GM10248 (cell line): ENCODE measurements at regions not wholly inside any gene's neighbourhood (a gene's known extent, or its start where the extent isn't known, plus 50 kb on each side); places are given as distances from the start of the nearest gene placed in this dataset.

Experiments
- CTCF ChIA-PET: fragments of 300-600 bp; sonication (Branson Sonifier 250); formaldehyde crosslinking; extraction: SDS; loops from one replicate; lab custom pipeline; 2021; ENCODE audit warnings: antibody characterized with exemption; lab: Yijun Ruan, JAX
- POLR2A ChIA-PET: fragments of 350-650 bp; sonication (Branson Sonifier 250); formaldehyde crosslinking; extraction: SDS; loops from one replicate; lab custom pipeline; 2020; ENCODE audit warnings: antibody characterized with exemption; lab: Yijun Ruan, JAX
- DNase-seq: peaks from one replicate; pipeline ENCODE4 v3.0.0; 2012; ENCODE audit errors: extremely low spot score
- TF ChIP-seq, protein P1 (sequence below): IDR thresholded peaks from 2 replicates; pipeline ENCODE4 v1.5.1; 2012; ENCODE audit warnings: mild to moderate bottlenecking, low read depth; ENCODE audit errors: extremely low read depth, missing control alignments, control extremely low read depth

GRCh38 chr18:22342625-22343024 lies 75.1 kb downstream of the CTAGE1 start:
- no peak for DNase-seq
- POLR2A ChIA-PET, result no interaction called here
- CTCF ChIA-PET, result interaction anchor here (0.8 to 1.3 kb wide), 2 partner anchors 10 to 14 kb away, joined by 3 to 4 read pairs; no protein-coding TSS in a partner anchor
- TF ChIP-seq, protein P1, sequence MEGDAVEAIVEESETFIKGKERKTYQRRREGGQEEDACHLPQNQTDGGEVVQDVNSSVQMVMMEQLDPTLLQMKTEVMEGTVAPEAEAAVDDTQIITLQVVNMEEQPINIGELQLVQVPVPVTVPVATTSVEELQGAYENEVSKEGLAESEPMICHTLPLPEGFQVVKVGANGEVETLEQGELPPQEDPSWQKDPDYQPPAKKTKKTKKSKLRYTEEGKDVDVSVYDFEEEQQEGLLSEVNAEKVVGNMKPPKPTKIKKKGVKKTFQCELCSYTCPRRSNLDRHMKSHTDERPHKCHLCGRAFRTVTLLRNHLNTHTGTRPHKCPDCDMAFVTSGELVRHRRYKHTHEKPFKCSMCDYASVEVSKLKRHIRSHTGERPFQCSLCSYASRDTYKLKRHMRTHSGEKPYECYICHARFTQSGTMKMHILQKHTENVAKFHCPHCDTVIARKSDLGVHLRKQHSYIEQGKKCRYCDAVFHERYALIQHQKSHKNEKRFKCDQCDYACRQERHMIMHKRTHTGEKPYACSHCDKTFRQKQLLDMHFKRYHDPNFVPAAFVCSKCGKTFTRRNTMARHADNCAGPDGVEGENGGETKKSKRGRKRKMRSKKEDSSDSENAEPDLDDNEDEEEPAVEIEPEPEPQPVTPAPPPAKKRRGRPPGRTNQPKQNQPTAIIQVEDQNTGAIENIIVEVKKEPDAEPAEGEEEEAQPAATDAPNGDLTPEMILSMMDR, result no peak

DNA sequence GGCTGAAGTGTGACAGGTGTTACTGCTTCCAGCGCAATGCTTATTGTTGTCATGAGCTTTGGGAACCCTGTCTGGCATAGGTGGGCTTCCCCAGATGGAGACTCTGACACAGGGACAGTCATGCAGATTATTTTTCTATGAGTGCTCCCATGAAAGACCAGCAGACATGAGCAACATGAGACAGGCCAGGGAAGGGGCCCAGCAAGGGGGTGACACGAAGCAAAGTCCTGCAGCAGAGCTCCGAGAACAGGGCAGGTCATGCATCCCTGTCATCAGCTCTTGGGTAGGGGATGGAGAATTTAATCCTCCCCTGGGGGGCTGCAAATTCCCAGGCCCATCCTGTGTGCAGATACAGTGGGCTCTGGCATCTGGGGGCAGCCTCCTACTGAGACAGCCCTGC lies 77.4 kb downstream of the CTAGE1 start:
- no peak for DNase-seq
- POLR2A ChIA-PET, result no interaction called here
- CTCF ChIA-PET, result no interaction called here
- TF ChIP-seq, protein P1, result no peak

- ChIA-PET POLR2A (no interaction called here), CTCF (no interaction called here)
- TF ChIP-seq, protein P1, result no peak
- DNase-seq, result no peak
Observed at GRCh38 chr18:22339913-22340312, 77.8 kb downstream of the CTAGE1 start.

GRCh38 chr18:22337833-22338232 lies 79.9 kb downstream of the CTAGE1 start:
- TF ChIP-seq, protein P1, result no peak
- no peak for DNase-seq
- POLR2A ChIA-PET, result no interaction called here
- CTCF ChIA-PET, result no interaction called here

- CTCF ChIA-PET, result no interaction called here
- TF ChIP-seq, protein P1, result no peak
- POLR2A ChIA-PET, result no interaction called here
- DNase-seq, result no peak
Observed at GRCh38 chr18:22337306-22337705, 80.4 kb downstream of the CTAGE1 start.

GRCh38 chr18:22336406-22336805 lies 81.3 kb downstream of the CTAGE1 start:
- POLR2A ChIA-PET, result no interaction called here
- no peak for DNase-seq
- TF ChIP-seq, protein P1, result no peak
- CTCF ChIA-PET, result no interaction called here
